NCI-H510A (cell line): ENCODE measurements at regions not wholly inside any gene's neighbourhood (a gene's known extent, or its start where the extent isn't known, plus 50 kb on each side); places are given as distances from the start of the nearest gene placed in this dataset.
A peak's percentile ranks its signal among the peaks of the same experiment; 100 is the strongest.
"Not testable (repeated sequence)": the region's sequence is repeated elsewhere in the genome, so short reads cannot be mapped to it uniquely, and the experiment has no call there.

Source experiments
- DNase-seq: peaks from one replicate; lab custom pipeline; 2025; lab: John Stamatoyannopoulos, UW

- no peak for DNase-seq
These were observed 1630.4 kb upstream of the B3GALT2 start for GRCh38 chr1:194816859-194817258.

GRCh38 chr1:194813096-194813495 is 1626.7 kb upstream of the B3GALT2 start:
- peak; percentile 65 for DNase-seq

GRCh38 chr1:194809665-194810064 is 1623.3 kb upstream of the B3GALT2 start:
- DNase-seq, result no peak

GRCh38 chr1:194809215-194809614 is 1622.8 kb upstream of the B3GALT2 start:
- DNase-seq, result no peak

- no peak for DNase-seq
These were observed 1621.3 kb upstream of the B3GALT2 start for GRCh38 chr1:194807530-194808220.

- no peak for DNase-seq
These were observed 1616.2 kb upstream of the B3GALT2 start for GRCh38 chr1:194802572-194802971.

GRCh38 chr1:194795917-194796593 is 1609.6 kb upstream of the B3GALT2 start:
- DNase-seq, result no peak

GRCh38 chr1:194787001-194787400 is 1600.6 kb upstream of the B3GALT2 start:
- DNase-seq, result no peak

GRCh38 chr1:194786027-194786426 is 1599.6 kb upstream of the B3GALT2 start:
- DNase-seq, result no peak

- no peak for DNase-seq
These were observed 1590.2 kb upstream of the B3GALT2 start for GRCh38 chr1:194776657-194777056.

GRCh38 chr1:194774535-194774934 is 1588.1 kb upstream of the B3GALT2 start:
- no peak for DNase-seq

- DNase-seq, result no peak
These were observed 1569.0 kb upstream of the B3GALT2 start for GRCh38 chr1:194755241-194755994.

GRCh38 chr1:194738843-194739242 is 1552.4 kb upstream of the B3GALT2 start:
- DNase-seq, result not testable (repeated sequence)

GRCh38 chr1:194734970-194735369 is 1548.6 kb upstream of the B3GALT2 start:
- no peak for DNase-seq

- no peak for DNase-seq
These were observed 1544.6 kb upstream of the B3GALT2 start for GRCh38 chr1:194731025-194731424.

- no peak for DNase-seq
These were observed 1543.9 kb upstream of the B3GALT2 start for GRCh38 chr1:194730304-194730703.

GRCh38 chr1:194723067-194723466 is 1536.7 kb upstream of the B3GALT2 start:
- DNase-seq, result no peak

- DNase-seq, result no peak
These were observed 1531.5 kb upstream of the B3GALT2 start for GRCh38 chr1:194717941-194718340.

GRCh38 chr1:194717334-194717733 is 1530.9 kb upstream of the B3GALT2 start:
- DNase-seq, result no peak

GRCh38 chr1:194710671-194711070 is 1524.3 kb upstream of the B3GALT2 start:
- DNase-seq, result peak; percentile 6

- no peak for DNase-seq
These were observed 1523.0 kb upstream of the B3GALT2 start for GRCh38 chr1:194709439-194709838.

GRCh38 chr1:194707074-194707473 is 1520.7 kb upstream of the B3GALT2 start:
- no peak for DNase-seq
